HCT116 (cell line): ENCODE measurements at regions not wholly inside any gene's neighbourhood (a gene's known extent, or its start where the extent isn't known, plus 50 kb on each side); places are given as distances from the start of the nearest gene placed in this dataset.

Experiments
- ATAC-seq: fragments of 200-7000 bp; cut with Tn5 transposase; 2 replicates; pipeline ENCODE4 v1.9.1; 2020; ENCODE audit warnings: mild to moderate bottlenecking, moderate library complexity
- BruUV-seq: library from RNA; stranded (reverse); fragments of 400-500 nt; replicated peaks from 2 replicates; lab custom pipeline; 2021; lab: Mats Ljungman, UMichigan
- CTCF ChIA-PET: fragments of 300-600 bp; sonication (Branson Sonifier 250); formaldehyde crosslinking; loops from one replicate; lab custom pipeline; 2021; ENCODE audit warnings: antibody characterized with exemption; lab: Charles Lee
- POLR2A ChIA-PET: fragments of 300-600, 350-600 bp; sonication (Branson Sonifier 250); formaldehyde crosslinking; loops from one replicate; lab custom pipeline; 2021; ENCODE audit warnings: antibody characterized with exemption; lab: Charles Lee
- RAD21 ChIA-PET, 2 experiments: fragments of 300-600 bp; sonication (Branson Sonifier 250); formaldehyde crosslinking; loops; one replicate each; lab custom pipeline; 2023; ENCODE audit warnings: low total read pairs in 2 of 2; ENCODE audit not compliant: uncharacterized antibody in 2 of 2, unreplicated experiment in 2 of 2, low non-redundant PET in 1 of 2; lab: Charles Lee
- DNase-seq: peaks from one replicate; pipeline ENCODE4 v3.0.0-alpha.2; 2010; ENCODE audit warnings: low read depth, low spot score
- H2AFZ ChIP-seq: fragments of 200-600 bp; shearing (Covaris generic), sonication (generic); 2 replicates; pipeline ENCODE4 v1.6.1; 2017; ENCODE audit warnings: low read depth, mixed run types, mixed read lengths, antibody characterized with exemption, low read length; ENCODE audit not compliant: poor library complexity, severe bottlenecking
- H3K27ac ChIP-seq: 2 replicates; pipeline ENCODE4 v1.5.1; 2012; ENCODE audit warnings: low read depth, low read length
- H3K27me3 ChIP-seq: fragments of 200-600 bp; sonication (generic); 2 replicates; pipeline ENCODE4 v1.6.1; 2016; ENCODE audit warnings: mixed run types, low read length, mixed read lengths; ENCODE audit not compliant: insufficient read depth
- H3K36me3 ChIP-seq, 2 experiments: fragments of 200-500 bp in 1 of 2; fragments of 200-600 bp in 1 of 2; sonication (Bioruptor generic) in 1 of 2; sonication (generic) in 1 of 2; 2 replicates each; pipeline versions ENCODE4 v1.5.1 to v1.6.1; 2014 to 2016; ENCODE audit warnings: low read length in 2 of 2, inconsistent platforms in 1 of 2, mixed read lengths in 1 of 2, mixed run types in 1 of 2; ENCODE audit not compliant: insufficient read depth in 2 of 2, control insufficient read depth in 1 of 2
- H3K4me1 ChIP-seq, 2 experiments: fragments of 200-600 bp in 1 of 2; sonication (generic) in 1 of 2; 2 replicates each; pipeline versions ENCODE4 v1.5.1 to v1.6.1; 2012 to 2017; ENCODE audit warnings: low read length in 2 of 2, inconsistent platforms in 1 of 2, mild to moderate bottlenecking in 1 of 2, mixed read lengths in 1 of 2, mixed run types in 1 of 2, moderate library complexity in 1 of 2; ENCODE audit not compliant: insufficient read depth in 2 of 2, control insufficient read depth in 1 of 2
- H3K4me2 ChIP-seq: fragments of 200-600 bp; sonication (generic); 2 replicates; pipeline ENCODE4 v1.6.1; 2017; ENCODE audit warnings: mixed run types, low read length, mixed read lengths
- H3K4me3 ChIP-seq, 2 experiments: fragments of 200-600 bp in 1 of 2; sonication (generic) in 1 of 2; replicated peaks in 1 of 2; 2 replicates each; pipeline ENCODE4 v1.5.1; 2011 to 2016; ENCODE audit warnings: low read length in 2 of 2, control low read depth in 1 of 2, low read depth in 1 of 2, mild to moderate bottlenecking in 1 of 2, mixed read lengths in 1 of 2, mixed run types in 1 of 2
- H3K79me2 ChIP-seq: fragments of 200-600 bp; sonication (generic); 2 replicates; pipeline ENCODE4 v1.6.1; 2017; ENCODE audit warnings: mild to moderate bottlenecking, mixed run types, low read length, moderate library complexity, mixed read lengths; ENCODE audit not compliant: insufficient read depth
- H3K9ac ChIP-seq: fragments of 200-600 bp; sonication (generic); 2 replicates; pipeline ENCODE4 v1.6.1; 2016; ENCODE audit warnings: low read length, mixed read lengths
- H3K9me2 ChIP-seq: fragments of 200-600 bp; sonication (generic), shearing (Covaris generic); 2 replicates; pipeline ENCODE4 v1.6.1; 2017; ENCODE audit warnings: mixed run types, mild to moderate bottlenecking, moderate library complexity; ENCODE audit not compliant: insufficient read depth
- H3K9me3 ChIP-seq, 2 experiments: fragments of 200-500 bp in 1 of 2; fragments of 200-600 bp in 1 of 2; sonication (Bioruptor generic) in 1 of 2; sonication (generic) in 1 of 2; 2 replicates each; pipeline ENCODE4 v1.6.1; 2014 to 2017; ENCODE audit warnings: low read length in 2 of 2, mixed read lengths in 2 of 2, inconsistent platforms in 1 of 2, low read depth in 1 of 2, mild to moderate bottlenecking in 1 of 2, mixed run types in 1 of 2, moderate library complexity in 1 of 2; ENCODE audit not compliant: control insufficient read depth in 1 of 2, insufficient read depth in 1 of 2
- H4K20me1 ChIP-seq: fragments of 200-600 bp; sonication (generic), shearing (Covaris generic); 2 replicates; pipeline ENCODE4 v1.6.1; 2017; ENCODE audit warnings: mixed run types, mild to moderate bottlenecking, moderate library complexity; ENCODE audit not compliant: insufficient read depth
- CBX3 ChIP-seq: IDR thresholded peaks from 2 replicates; pipeline ENCODE4 v1.6.1; 2012; ENCODE audit warnings: low read depth
- CEBPB ChIP-seq: IDR thresholded peaks from 2 replicates; pipeline ENCODE4 v1.6.1; 2012; ENCODE audit warnings: low read depth
- EGR1 ChIP-seq: IDR thresholded peaks from 2 replicates; pipeline ENCODE4 v1.6.1; 2012; ENCODE audit warnings: low read depth
- ELF1 ChIP-seq: IDR thresholded peaks from 2 replicates; pipeline ENCODE4 v1.6.1; 2012; ENCODE audit warnings: low read depth, borderline replicate concordance
- EZH2 ChIP-seq: fragments of 200-600 bp; sonication (generic); IDR thresholded peaks from 2 replicates; pipeline ENCODE4 v1.6.1; 2017; ENCODE audit warnings: antibody characterized with exemption, mixed run types
- EZH2phosphoT487 ChIP-seq: fragments of 200-600 bp; IDR thresholded peaks from 2 replicates; pipeline ENCODE4 v1.6.1; 2018; ENCODE audit warnings: antibody characterized with exemption, borderline replicate concordance
- FOSL1 ChIP-seq: IDR thresholded peaks from 2 replicates; pipeline ENCODE4 v1.6.1; 2012; ENCODE audit warnings: low read depth
- POLR2A ChIP-seq: IDR thresholded peaks from 2 replicates; pipeline ENCODE4 v1.7.0; 2011; ENCODE audit warnings: borderline replicate concordance; ENCODE audit not compliant: insufficient read depth, insufficient read length; ENCODE audit errors: extremely low read depth
- POLR2AphosphoS5 ChIP-seq: IDR thresholded peaks from 2 replicates; pipeline ENCODE4 v1.6.1; 2011; ENCODE audit warnings: mild to moderate bottlenecking, low read depth, low read length, moderate library complexity
- RAD21 ChIP-seq: IDR thresholded peaks from 2 replicates; pipeline ENCODE4 v1.6.1; 2012; ENCODE audit warnings: low read depth, mild to moderate bottlenecking
- SIN3A ChIP-seq: IDR thresholded peaks from 2 replicates; pipeline ENCODE4 v1.6.1; 2012; ENCODE audit warnings: low read depth
- SRF ChIP-seq: IDR thresholded peaks from 2 replicates; pipeline ENCODE4 v1.6.1; 2012; ENCODE audit warnings: low read depth
- TCF7L2 ChIP-seq: IDR thresholded peaks from 2 replicates; pipeline ENCODE4 v1.7.0; 2011; ENCODE audit warnings: borderline replicate concordance, inconsistent platforms; ENCODE audit not compliant: insufficient read depth, insufficient read length; ENCODE audit errors: extremely low read depth
- YY1 ChIP-seq: IDR thresholded peaks from 2 replicates; pipeline ENCODE4 v1.6.1; 2011; ENCODE audit warnings: low read length, low read depth, moderate library complexity, mild to moderate bottlenecking; ENCODE audit not compliant: insufficient replicate concordance; ENCODE audit errors: extremely low read depth
- ZFX ChIP-seq: fragments of 450-650 bp; IDR thresholded peaks from 2 replicates; pipeline ENCODE4 v1.6.1; 2017
- ZNF274 ChIP-seq: fragments of 200-500 bp; sonication (Bioruptor generic); IDR thresholded peaks from 2 replicates; pipeline ENCODE4 v1.6.1; 2014; ENCODE audit warnings: mild to moderate bottlenecking, low read depth, low read length, inconsistent platforms
- intact Hi-C: fragments of 100-400 bp; cut with micrococcal nuclease; formaldehyde crosslinking; loops from 2 replicates; pipeline ENCODE4 v1.10.0; 2022
- TF ChIP-seq, protein P1 (sequence below): IDR thresholded peaks from 2 replicates; pipeline ENCODE4 v1.6.1; 2012
- TF ChIP-seq, protein P2 (sequence below), 3 experiments: fragments of 200-600 bp in 1 of 3; sonication (generic) in 1 of 3; IDR thresholded peaks in 2 of 3; conservative IDR thresholded peaks in 1 of 3; 2 replicates each; pipeline ENCODE4 v1.5.1; 2012 to 2017; ENCODE audit warnings: low read depth in 2 of 3, low read length in 2 of 3, antibody characterized with exemption in 1 of 3, borderline replicate concordance in 1 of 3, control low read depth in 1 of 3, mild to moderate bottlenecking in 1 of 3, mixed read lengths in 1 of 3, mixed run types in 1 of 3, moderate library complexity in 1 of 3; ENCODE audit not compliant: insufficient read depth in 1 of 3
- TF ChIP-seq, protein P3 (sequence below): IDR thresholded peaks from 2 replicates; pipeline ENCODE4 v1.6.1; 2012; ENCODE audit warnings: low read depth
- TF ChIP-seq, protein P4 (sequence below): IDR thresholded peaks from 2 replicates; pipeline ENCODE4 v1.6.1; 2011; ENCODE audit warnings: mild to moderate bottlenecking, low read length, moderate library complexity; ENCODE audit not compliant: insufficient replicate concordance; ENCODE audit errors: extremely low read depth

DNA sequence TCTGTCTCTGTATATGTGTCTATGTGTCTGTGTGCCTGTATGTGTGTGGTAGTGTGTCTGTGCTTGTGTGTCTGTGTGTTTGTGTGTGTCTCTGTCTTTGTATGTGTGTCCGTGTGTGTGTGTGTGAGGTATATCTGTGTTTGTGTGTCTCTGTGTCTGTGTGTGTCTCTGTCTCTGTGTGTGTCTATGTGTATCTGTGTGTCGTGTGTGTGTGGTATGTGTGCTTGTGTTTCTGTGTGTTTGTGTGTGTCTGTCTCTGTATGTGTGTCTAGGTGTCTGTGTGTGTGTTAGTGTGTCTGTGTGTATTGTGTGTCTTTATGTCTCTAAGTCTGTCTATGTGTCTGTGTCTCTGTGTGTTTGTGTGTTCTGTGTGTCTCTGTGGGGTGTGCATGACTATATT is 158.6 kb downstream of the TMEM121 start:
- H3K36me3 ChIP-seq: no peaks in the 10 kb centered on the region
- intact Hi-C loops: loop anchor here (10.0 kb wide), 1 partner anchor 120 kb away; no protein-coding TSS in a partner anchor
- peaks cover 0 to 1% of the 10 kb centered on the region in 2 experiments; a peak in 1 of 4 replicates for H3K9me3 ChIP-seq
- TF ChIP-seq, protein P1, sequence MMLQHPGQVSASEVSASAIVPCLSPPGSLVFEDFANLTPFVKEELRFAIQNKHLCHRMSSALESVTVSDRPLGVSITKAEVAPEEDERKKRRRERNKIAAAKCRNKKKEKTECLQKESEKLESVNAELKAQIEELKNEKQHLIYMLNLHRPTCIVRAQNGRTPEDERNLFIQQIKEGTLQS: no peak
- TF ChIP-seq EZH2 (no peak), ZNF274 (no peak), TCF7L2 (no peak), CBX3 (no peak), CEBPB (no peak), SRF (no peak), RAD21 (no peak), EGR1 (no peak), POLR2A (no peak), FOSL1 (no peak), SIN3A (no peak), EZH2phosphoT487 (no peak), ZFX (no peak), POLR2AphosphoS5 (no peak), ELF1 (no peak), YY1 (no peak)
- TF ChIP-seq, protein P2, sequence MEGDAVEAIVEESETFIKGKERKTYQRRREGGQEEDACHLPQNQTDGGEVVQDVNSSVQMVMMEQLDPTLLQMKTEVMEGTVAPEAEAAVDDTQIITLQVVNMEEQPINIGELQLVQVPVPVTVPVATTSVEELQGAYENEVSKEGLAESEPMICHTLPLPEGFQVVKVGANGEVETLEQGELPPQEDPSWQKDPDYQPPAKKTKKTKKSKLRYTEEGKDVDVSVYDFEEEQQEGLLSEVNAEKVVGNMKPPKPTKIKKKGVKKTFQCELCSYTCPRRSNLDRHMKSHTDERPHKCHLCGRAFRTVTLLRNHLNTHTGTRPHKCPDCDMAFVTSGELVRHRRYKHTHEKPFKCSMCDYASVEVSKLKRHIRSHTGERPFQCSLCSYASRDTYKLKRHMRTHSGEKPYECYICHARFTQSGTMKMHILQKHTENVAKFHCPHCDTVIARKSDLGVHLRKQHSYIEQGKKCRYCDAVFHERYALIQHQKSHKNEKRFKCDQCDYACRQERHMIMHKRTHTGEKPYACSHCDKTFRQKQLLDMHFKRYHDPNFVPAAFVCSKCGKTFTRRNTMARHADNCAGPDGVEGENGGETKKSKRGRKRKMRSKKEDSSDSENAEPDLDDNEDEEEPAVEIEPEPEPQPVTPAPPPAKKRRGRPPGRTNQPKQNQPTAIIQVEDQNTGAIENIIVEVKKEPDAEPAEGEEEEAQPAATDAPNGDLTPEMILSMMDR (IDR thresholded peaks at IDR 0.05 in 2 of 3, conservative IDR thresholded peaks at IDR 0.05 in 1 of 3; ENCODE audit: borderline replicate concordance in 1 of 3, insufficient read depth in 1 of 3, low read depth in 2 of 3, low read length in 2 of 3): no peak
- TF ChIP-seq, protein P3, sequence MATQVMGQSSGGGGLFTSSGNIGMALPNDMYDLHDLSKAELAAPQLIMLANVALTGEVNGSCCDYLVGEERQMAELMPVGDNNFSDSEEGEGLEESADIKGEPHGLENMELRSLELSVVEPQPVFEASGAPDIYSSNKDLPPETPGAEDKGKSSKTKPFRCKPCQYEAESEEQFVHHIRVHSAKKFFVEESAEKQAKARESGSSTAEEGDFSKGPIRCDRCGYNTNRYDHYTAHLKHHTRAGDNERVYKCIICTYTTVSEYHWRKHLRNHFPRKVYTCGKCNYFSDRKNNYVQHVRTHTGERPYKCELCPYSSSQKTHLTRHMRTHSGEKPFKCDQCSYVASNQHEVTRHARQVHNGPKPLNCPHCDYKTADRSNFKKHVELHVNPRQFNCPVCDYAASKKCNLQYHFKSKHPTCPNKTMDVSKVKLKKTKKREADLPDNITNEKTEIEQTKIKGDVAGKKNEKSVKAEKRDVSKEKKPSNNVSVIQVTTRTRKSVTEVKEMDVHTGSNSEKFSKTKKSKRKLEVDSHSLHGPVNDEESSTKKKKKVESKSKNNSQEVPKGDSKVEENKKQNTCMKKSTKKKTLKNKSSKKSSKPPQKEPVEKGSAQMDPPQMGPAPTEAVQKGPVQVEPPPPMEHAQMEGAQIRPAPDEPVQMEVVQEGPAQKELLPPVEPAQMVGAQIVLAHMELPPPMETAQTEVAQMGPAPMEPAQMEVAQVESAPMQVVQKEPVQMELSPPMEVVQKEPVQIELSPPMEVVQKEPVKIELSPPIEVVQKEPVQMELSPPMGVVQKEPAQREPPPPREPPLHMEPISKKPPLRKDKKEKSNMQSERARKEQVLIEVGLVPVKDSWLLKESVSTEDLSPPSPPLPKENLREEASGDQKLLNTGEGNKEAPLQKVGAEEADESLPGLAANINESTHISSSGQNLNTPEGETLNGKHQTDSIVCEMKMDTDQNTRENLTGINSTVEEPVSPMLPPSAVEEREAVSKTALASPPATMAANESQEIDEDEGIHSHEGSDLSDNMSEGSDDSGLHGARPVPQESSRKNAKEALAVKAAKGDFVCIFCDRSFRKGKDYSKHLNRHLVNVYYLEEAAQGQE: no peak
- TF ChIP-seq, protein P4, sequence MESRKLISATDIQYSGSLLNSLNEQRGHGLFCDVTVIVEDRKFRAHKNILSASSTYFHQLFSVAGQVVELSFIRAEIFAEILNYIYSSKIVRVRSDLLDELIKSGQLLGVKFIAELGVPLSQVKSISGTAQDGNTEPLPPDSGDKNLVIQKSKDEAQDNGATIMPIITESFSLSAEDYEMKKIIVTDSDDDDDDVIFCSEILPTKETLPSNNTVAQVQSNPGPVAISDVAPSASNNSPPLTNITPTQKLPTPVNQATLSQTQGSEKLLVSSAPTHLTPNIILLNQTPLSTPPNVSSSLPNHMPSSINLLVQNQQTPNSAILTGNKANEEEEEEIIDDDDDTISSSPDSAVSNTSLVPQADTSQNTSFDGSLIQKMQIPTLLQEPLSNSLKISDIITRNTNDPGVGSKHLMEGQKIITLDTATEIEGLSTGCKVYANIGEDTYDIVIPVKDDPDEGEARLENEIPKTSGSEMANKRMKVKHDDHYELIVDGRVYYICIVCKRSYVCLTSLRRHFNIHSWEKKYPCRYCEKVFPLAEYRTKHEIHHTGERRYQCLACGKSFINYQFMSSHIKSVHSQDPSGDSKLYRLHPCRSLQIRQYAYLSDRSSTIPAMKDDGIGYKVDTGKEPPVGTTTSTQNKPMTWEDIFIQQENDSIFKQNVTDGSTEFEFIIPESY: no peak
- no peaks in the 10 kb centered on the region for H3K79me2 ChIP-seq
- H3K27me3 ChIP-seq: no peaks in the 10 kb centered on the region
- H2AFZ ChIP-seq: no peak overlapping the region
- H3K9me2 ChIP-seq: no peaks in the 10 kb centered on the region
- H3K9ac ChIP-seq: no peak overlapping the region
- RAD21 ChIA-PET: no interaction called here
- ATAC-seq (no peak), DNase-seq (no peak)
- CTCF ChIA-PET: no interaction called here
- no peaks in the 10 kb centered on the region for H4K20me1 ChIP-seq
- H3K4me2 ChIP-seq: no peak overlapping the region
- BruUV-seq: no TSS peak
- H3K4me1 ChIP-seq: no peaks in the 10 kb centered on the region
- no peak overlapping the region for H3K4me3 ChIP-seq
- H3K27ac ChIP-seq: no peak overlapping the region
- POLR2A ChIA-PET: no interaction called here
